Right renal cortex interstitium (tissue), 3 donors: ENCODE measurements at regions not wholly inside any gene's neighbourhood (a gene's known extent, or its start where the extent isn't known, plus 50 kb on each side); places are given as distances from the start of the nearest gene placed in this dataset.

Source experiments
- DNase-seq, 3 donors: peaks; one replicate each; pipeline ENCODE4 v3.0.0-alpha.2; 2013; ENCODE audit warnings: low read depth in 3 of 3, low spot score in 2 of 3

DNA sequence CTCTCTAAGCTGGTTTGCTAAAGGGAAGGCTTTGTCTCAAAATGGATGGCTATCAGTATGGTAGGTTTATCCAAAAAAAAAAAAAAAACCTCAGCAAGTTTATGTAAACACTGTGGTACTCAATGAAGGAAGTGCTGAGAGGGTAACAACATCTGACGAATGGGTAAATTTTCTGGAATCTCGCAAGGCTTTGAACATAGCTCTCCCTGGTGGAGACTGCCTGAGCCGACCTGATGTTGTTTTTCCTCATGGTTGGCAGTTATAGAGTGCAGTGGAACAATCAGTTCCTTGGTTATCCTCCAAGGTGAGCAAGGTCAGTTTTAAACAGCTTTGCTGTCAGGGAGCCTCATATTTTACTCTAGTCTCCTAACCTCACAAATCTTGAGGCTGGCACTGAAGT lies 94.6 kb downstream of the ZPLD1 start:
- DNase-seq: no peak

DNA sequence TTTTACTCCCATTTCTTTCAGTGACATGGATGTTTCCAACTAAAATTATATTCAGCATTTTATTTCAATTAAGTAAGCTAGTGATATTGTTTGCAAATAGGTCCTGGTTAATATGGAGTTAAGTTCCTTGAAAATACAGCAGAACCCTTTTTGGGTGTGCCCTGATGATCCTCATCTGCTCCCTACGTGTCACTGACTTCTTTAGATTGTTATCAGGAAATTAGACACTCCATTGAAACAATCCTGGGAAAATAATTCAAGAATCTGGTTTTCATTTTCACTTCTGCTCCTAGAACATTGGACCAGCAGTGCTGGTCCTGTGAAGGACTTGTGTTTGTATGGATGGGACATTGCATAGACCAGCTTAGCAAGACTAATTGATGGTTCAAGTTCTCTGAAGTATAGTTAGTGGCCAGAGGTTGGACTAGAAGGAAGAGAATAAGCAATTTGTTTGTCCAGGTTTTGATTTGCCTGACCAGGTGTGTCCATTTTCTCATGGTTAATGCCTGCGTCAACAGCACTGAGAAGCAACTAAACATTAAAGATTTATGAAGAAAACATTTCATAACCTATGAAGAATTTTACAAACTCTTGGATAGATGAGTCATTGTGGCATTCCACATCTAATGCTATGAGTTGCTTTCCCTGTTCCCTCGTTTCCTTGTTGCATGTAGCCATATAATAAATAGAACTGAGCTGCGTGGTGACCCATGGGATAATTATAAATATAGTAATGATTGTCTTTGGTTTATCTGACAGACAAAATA lies 95.8 kb downstream of the ZPLD1 start:
- DNase-seq: no peak

DNA sequence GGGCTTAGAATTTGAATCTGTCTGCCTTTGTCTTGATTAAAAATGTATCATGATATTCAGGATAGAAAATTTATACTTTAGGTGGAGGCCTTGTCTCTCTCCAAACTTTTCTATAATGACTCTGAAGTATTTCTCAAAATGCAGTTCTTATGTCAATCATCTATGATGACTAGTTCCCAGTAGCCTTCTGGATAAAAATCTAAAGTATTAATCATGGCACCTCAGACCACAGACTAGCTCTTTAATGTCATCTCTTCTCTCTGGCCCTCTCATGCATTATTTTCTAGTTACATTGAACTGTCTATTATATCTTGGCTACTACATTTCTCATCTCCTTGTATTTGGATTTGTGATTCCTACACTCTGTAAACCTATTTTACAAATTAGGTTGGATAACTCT lies 96.9 kb downstream of the ZPLD1 start:
- no peak for DNase-seq

DNA sequence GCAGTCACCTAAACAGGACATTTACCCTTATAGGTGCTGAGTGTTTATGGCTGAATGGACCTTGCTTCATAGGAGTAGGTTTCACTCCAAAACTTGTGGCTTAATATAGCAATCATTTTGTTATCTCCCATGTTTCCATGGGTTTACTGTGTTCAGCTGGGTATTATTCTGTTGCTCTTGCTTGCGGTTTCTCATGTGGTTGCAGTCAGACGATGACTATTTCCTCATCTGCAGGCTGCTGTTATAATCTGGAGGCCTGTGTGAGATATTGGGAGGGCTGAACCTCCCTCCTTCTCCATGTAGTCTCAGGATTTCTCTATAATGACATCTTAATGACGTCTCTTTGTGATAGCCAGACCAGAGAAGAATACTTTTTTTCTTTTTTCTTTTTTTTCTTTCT lies 98.1 kb downstream of the ZPLD1 start:
- no peak for DNase-seq

GRCh38 chr3:102533784-102534183 lies 99.0 kb downstream of the ZPLD1 start:
- no peak for DNase-seq

DNA sequence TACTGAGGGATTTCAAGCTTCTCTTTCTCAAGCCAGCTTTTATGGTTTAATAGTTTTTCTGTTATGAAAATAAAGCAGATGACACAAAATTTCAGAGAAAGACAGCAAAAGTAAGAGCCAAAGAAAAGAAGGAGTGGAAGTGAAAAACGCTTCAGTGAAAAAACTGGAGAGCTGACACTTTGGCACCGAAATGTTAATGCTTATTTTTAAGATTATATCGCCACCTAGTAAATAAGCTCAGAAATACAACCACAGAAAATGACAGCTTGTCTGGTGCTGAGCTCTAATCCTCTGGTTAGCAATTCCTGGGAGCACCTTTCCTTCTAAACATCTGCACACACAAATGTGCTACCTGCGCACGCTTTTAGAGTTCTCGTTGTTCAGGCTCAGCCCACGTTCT lies 101.6 kb downstream of the ZPLD1 start:
- peak in 2 of 3 donors; percentile 6 to 23 for DNase-seq

DNA sequence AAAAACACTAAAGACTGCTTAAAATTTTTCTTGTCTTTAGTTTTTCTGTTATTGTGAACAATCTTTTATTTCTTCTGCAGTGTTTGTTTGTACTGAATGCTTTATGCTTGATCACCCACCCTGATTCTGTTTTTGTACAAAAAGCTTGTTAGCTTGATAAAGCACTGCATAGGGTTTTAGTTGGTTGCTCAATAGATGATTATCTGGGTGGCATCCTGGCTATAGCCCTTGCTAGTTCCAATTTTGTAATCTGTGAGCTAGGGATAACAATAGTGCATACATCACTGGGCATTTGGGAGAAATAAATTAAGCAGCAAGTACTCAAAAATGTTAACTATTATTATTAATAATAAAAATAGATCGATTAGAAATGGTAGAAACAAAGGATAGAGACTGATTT lies 102.3 kb downstream of the ZPLD1 start:
- no peak for DNase-seq

DNA sequence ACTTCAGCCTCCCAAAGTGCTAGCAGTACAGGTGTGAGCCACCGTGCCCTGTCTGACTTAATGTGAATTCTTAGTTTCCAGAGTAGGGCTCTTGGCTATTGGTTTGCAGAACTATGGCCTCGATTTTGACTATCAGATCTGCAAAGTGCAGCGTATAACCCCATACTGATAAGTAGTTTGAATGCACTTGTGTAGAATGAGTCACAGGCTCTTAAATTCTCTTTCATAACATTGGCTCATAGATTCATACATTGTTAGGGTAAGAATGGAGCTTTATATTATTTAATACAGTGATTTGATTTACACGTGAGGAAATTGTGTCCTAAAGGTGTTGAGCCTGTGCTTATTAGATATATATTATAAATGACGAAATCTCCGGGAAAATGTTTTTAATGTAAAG lies 109.9 kb downstream of the ZPLD1 start:
- DNase-seq: no peak

- no peak for DNase-seq
Measured at GRCh38 chr3:102545276-102545675, 110.5 kb downstream of the ZPLD1 start.

DNA sequence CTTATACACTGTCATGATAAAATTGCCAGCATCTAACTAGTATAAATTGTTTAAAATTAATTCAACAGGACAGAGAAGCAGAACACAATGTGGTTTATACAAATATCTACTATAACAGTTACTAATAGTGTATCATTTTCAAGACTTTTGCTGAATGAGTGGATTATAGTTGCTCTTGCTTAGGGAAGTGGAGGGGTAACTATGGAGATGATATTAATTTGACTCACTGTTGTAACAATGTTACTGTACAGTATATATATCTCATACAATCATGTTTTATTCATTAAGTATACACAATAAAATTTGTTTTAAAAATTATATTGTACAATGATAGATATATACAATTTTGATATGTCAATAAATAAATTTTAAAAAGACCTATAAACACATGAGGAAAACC lies 119.1 kb downstream of the ZPLD1 start:
- DNase-seq: no peak

DNA sequence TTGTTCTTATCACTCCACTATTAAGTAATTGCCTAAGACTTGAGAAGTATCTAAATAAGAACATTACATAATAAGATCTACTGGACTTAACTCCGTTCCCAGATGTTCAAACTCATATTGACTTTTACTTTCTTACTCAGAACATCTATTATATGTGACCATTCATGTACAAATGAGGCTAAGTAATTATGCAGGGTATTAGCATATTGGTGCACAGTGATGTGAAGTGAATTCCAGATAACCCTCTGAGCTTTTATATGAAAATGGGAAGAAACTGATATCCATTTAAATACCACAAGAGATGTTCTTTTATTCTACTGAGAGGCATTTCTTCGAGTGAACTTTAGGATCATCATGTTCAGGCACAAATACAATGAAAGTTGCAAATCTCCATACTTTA lies 135.7 kb downstream of the ZPLD1 start:
- no peak for DNase-seq

GRCh38 chr3:102571006-102571405 lies 136.2 kb downstream of the ZPLD1 start:
- no peak for DNase-seq

DNA sequence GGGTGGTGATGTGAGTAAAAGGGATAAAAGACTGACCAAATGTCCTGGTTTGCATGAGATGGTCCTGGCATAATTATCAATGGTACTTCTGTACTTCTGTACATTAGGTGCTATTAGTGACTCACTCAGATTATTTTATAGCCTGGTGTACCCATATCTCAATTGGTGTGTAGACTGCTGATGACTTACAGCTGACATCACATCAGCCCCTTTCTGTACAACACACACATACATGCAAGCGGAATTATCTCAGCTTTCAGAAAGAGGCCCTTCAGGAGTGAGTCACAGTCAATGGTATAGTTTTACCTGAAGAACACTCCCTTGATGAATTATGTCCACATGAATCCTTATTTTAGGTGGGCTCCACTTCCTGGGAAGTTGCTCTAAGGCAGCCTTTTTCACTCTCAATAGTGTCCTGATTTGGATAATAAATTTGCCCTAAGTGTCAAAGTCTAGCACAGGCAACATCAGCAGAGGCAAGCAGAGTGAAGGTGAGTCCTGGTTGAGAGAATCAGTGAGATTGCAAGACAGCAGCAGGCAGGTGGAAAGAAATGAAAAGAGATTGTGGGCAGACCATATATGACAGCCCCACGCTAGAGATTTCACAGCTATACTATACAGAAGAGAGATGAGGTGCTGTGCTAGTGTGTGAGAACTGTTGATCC lies 137.0 kb downstream of the ZPLD1 start:
- no peak for DNase-seq

DNA sequence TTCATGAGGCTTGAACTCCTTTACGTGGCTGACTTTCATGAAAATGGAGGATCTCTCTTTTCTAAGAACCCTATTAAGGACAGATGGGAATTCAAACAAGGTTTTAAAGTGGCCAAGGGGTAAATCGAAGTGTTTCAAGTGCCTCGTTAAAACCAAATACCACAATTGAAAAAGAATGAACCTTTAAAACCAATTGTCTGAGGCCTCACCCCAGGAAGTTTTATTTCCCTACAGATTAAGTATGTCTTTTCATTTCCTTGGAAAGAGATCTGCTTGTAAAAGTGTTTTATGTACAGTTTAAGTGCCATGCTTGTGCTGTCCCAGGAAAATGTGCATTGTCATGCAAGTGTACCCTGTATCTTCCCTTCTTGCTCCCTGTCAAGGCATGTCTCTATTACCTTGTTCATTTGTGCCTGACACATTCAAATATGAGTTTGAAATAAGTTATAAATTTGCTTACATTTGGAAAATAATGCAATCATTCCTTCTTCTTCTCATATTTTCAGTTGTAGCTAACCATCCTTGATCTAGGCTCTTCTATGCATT lies 138.7 kb downstream of the ZPLD1 start:
- DNase-seq: no peak

DNA sequence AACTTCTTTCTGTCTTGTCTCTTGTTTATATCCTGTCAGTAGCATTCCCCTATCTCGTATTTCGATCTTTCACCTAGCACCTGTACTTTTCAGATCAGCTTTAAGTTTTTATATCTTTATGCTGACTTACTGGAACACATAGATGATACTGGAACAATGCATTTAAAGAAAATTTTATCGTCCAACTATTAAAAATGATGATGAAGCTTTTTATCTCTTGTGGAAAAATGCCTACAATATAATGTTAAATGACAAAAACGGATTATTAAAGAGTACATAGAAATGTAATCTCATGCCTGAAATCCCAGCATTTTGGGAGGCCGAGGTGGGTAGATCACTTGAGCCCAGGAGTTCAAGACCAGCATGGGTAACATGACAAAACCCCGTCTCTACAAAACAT lies 139.5 kb downstream of the ZPLD1 start:
- no peak for DNase-seq

DNA sequence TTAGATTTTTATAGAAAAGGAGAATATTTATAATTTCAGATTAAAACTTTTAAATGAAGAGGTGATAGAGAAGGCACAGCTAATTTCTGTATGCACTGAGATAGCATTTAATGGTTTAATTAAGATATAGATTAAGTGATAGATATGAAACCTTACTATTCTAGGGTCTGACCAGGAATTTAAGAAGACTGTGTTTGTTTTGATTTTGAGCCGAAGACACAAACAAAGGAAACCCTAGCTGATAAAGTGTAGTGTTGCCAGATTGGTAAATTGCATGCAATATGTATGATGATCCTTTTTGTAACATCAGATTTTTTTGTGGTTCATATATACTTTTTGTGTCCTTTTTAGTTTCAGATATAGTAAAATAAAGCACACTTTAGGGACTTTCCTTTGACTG lies 141.8 kb downstream of the ZPLD1 start:
- DNase-seq: no peak

GRCh38 chr3:102577082-102577789 lies 142.4 kb downstream of the ZPLD1 start:
- DNase-seq: no peak

DNA sequence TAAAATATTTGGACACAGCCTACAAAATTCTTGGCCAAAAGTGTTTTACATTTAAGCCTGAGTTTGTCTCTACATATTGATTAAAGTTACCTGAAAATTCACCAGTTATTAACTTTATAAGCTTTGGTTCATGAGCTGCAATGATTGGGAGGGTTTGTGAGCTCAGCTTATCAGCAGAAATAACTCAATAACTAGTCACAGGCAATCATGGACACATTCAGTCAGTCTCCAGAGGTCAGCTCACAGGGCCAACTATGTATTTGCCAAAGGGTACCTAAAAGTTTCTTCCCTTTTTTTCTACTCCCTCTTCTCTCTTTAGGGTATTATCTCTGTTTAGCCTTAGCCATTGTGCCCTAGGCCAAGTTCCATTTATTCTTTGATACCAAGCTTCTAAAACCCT lies 145.9 kb downstream of the ZPLD1 start:
- DNase-seq: no peak

- DNase-seq: no peak
Measured at GRCh38 chr3:102586485-102586884, 151.7 kb downstream of the ZPLD1 start.

DNA sequence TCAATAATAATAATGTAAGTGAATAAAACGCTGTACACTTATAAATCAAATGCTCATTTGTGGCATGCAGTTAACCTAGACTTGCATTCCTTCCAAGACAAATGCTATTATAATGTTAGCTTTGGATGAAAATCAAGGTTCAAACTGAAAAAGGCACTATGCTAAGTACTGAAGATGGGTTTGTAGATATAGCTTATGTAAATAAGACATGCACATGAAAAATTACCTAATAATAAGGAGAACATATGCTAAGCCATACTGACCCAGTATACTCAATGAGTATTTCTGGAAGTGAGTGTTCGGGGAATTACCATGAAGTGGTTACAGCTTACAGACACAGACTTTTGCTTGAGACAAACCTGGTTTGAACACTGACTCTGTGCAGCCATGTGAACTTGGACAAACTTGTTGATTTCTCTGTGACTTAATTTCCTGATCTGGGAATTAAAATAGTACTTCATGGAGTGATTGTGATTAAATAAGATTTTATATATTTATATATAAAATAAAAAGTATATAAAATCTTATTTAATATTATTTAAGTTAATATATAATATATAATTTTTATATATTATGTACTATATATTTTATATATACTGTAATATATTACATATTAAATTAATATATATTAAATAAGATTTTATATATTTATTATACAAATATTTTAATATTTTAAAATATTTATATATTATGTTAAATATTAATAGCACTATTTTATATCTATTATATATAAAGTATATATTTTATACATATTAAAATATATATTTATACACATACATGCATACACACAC lies 159.2 kb downstream of the ZPLD1 start:
- no peak for DNase-seq

- no peak for DNase-seq
Measured at GRCh38 chr3:102595057-102595456, 160.2 kb downstream of the ZPLD1 start.
